GM04503 (cell line): ENCODE measurements at regions not wholly inside any gene's neighbourhood (a gene's known extent, or its start where the extent isn't known, plus 50 kb on each side); places are given as distances from the start of the nearest gene placed in this dataset.
"Not testable (repeated sequence)": the region's sequence is repeated elsewhere in the genome, so short reads cannot be mapped to it uniquely, and the experiment has no call there.

Source experiments
- DNase-seq: peaks from one replicate; pipeline ENCODE4 v3.0.0-alpha.2; 2012; ENCODE audit warnings: low read depth

DNA sequence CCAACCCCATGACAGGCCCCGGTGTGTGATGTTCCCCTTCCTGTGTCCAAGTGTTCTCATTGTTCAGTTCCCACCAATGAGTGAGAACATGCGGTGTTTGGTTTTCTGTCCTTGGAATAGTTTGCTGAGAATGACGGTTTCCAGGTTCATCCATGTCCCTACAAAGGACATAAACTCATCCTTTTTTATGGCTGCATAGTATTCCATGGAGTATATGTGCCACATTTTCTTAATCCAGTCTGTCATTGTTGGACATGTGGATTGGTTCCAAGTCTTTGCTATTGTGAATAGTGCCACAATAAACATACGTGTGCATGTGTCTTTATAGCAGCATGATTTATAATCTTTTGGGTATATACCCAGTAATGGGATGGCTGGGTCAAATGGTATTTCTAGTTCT, 293.1 kb downstream of the GATA3 start:
- not testable (repeated sequence) for DNase-seq

- DNase-seq = no peak
These were observed 295.2 kb downstream of the GATA3 start for GRCh38 chr10:8349610-8350249.

DNA sequence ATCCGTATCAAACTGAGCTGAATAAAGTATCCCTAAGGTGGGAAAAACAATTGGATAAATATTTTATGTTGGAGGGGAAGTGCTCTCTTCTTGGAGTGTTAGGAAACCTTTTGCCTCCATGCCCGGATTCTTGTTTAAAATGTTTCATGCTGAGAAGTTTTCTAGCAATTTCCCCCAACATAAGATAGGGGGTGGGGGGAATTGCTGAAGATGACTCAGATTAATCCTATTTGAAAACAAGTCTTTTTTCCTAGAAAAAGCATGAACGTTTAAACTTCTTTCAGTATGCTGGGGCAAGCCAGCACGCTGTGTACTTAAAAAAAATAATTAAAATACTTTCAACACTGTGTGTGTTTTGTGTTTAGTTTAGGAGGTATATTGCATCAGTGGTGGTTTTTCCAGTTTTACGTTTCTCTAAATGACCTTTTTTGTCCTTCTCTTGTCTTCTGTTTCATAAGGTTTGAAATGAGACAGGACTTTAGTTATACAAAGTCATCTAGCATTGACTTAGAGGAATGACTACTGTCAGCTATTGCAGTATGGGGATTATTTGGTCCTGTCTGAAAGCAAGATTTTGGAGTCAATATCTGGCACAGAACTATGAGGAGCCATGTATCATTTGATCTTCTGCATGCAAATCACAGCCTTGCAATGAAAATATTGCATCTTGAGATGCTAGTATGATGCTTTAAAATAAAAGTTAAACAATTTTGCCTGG, 295.9 kb downstream of the GATA3 start:
- DNase-seq = no peak

DNA sequence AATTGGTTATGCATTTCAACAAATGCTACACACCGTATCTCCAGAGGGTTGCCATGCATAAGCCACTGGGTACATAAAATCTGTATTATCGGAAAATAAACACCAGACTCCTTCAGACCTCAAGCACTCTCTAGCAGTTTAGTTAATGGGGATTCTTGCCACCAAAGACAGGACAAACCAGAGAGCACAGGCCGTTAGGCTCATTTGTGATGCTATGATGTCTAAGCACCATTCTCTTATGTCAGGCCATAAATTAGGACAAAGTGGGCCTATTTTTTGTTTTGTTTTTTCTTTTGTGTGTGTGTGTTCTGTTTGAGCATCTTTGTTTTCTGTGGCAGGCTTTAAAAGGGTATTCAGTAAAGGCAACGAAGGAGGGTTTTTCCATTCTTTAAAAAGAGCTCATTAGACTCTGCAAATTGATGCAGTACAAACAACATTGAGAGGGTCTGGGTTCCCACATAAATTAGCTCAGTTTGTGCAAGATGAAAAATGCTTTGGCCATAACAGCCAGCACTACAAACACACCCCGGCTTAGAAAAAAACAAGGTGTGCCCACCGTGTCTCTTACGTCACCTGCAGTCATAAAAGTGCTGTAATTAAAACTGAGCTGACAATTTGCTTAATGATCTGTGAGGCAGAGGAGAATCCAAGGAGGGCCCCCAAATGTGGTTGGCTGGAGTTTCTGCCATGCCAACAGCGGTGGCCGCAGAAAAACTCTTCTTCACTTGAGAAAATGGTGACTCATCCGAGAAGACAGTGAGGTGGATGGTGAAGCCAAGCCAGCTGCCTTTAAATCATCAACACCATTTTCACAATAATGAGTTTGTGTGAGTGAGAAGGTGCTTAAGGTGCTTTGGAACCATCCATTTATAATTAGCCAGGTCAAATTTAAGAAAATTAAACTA, 297.9 kb downstream of the GATA3 start:
- DNase-seq = no peak

GRCh38 chr10:8356283-8356682, 301.8 kb downstream of the GATA3 start:
- no peak for DNase-seq

GRCh38 chr10:8359467-8359866, 305.0 kb downstream of the GATA3 start:
- no peak for DNase-seq

DNA sequence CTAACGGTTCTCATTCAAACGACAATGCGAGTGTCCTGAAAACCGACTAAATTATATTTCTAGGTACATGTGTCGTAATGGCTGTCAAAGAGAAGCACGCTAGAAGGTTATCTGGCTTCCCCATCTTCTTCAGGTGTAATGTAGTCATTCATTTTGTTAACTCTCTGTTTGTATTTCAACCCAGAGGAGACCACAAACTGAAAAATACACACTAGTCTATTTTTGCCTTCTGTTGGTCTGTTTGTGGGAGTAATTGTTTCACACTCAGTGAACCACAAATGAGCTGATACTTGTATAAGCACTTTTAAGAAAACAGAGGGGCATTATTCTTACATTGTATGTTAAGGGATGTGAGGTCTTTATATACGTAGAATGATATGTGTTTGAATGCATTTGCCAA, 305.9 kb downstream of the GATA3 start:
- no peak for DNase-seq

- no peak for DNase-seq
These were observed 306.5 kb downstream of the GATA3 start for GRCh38 chr10:8360814-8361509.

DNA sequence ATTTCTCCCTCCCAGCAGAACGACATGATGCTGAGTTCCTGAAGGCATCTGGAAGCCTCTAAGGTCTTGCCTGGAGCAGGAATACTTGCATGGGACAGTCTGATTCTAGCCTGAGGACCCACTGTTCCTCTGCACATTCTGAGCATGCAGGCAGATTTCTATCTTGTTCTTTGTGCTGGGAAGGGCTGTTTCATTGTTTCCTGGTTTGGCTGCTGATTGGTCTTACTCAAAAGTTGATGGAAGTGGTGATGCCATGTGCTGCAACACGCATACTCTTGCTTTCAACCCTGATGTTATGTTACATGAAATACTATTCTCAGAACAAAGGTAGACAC, 307.0 kb downstream of the GATA3 start:
- DNase-seq = no peak

DNA sequence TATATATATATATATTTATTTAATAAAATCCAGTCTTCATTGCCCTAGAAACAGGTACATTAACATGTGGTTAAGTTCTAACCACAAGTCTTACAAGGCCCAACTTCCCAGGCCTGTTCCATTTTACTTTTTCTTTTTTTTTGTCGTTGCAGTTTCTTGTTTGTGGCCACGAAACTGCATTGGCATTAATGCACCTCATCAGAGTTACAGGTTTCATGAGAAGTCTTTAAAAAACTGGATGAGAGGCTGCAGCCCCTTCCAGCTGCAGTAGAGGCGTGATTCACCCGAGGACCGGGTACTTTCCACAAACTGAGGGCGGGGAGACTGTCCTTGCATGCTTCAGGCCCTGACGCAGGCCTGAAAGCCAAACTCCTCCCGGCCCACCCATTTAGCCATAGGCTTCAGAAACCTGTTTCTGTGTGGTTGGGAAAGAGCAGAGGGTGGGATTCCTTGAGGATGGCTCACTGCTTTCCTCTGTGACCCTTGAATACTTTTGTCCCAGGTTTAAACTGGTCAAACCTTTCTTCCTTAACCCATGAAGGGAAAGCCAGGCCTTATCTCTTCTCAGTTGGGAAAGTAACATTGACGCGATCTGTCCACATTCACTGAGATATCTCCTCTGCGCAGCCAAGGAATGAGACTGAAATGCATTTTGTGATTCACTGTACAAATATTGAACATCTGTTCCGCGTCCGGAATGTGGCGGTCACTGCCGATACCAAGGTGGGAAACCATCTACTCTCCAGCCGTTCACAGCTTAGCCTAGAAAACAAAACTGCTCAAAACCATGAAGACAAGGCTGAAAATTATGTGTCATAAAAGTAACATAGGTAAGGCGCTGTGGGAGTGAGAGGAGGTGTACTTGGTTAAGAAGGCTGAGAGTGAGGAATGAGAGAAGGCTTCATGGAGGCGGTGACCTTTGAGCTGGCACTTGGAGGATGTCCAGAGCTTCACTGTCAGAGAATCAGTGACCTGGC, 311.7 kb downstream of the GATA3 start:
- DNase-seq = no peak

DNA sequence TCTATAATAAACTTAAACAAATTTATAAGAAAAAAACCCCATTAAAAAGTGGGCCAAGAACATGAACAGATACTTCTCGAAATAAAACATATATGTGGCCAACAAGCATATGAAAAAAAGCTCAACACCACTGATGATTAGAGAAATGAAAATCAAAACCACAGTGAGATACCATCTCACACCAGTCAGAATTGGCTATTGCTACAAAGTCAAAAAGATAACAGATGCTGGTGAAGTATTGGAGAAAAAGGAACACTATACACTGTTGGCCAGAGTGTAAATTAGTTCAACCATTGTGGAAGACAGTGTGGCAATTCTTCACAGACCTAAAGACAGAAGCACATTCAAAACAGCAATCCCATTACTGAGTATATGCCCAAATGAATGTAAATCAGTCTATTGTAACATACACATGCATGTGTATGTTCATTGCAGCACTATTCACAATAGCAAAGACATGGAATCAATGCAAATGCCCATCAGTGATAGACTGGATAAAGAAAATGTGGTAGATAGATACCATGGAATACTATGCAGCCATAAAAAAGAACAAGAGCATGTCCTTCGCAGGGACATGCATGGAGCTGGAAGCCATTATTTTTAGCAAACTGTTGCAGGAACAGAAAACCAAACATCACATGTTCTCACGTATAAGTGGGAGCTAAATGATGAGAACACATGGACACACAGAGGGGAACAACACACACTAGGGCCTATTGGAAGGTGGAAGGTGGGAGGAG, 313.4 kb downstream of the GATA3 start:
- not testable (repeated sequence) for DNase-seq

DNA sequence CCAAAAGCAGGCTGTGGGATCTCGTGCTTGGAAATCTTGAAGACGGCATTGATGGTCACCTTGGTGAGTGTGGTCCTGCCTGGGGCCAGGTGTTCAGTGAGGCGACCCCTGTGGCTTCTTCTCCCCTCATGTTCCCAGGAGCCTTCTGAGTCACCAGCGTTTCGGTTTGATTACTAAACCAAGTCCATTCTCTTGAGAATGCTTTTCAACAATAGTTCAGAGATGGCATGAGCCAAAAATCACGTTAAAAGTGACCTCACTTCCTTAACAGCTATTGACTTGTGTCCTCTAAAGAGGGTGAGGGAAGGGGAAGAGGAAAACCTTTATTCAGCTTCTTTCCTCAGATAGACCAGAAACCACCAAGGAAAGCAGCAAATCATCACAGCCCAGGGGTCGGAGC, 315.2 kb downstream of the GATA3 start:
- no peak for DNase-seq

DNA sequence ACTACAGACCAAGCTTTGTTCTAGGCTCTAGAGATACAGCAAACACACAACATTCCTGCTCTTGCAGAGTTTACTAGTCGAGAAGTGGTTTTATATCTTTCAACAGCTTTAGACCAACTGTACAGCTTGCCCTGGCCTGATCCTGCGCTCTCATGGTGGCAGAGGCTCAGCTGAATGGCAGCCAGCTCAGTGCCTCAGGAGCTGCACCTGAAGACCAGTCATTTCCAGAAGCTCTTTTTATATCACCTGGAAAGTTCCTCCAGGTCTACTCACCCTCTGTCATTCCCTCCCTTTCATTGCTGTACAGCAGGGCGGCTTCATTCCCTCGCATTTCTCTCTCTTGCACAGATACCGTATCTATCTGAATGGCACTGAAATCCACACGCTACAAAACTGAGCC, 319.8 kb downstream of the GATA3 start:
- no peak for DNase-seq

DNA sequence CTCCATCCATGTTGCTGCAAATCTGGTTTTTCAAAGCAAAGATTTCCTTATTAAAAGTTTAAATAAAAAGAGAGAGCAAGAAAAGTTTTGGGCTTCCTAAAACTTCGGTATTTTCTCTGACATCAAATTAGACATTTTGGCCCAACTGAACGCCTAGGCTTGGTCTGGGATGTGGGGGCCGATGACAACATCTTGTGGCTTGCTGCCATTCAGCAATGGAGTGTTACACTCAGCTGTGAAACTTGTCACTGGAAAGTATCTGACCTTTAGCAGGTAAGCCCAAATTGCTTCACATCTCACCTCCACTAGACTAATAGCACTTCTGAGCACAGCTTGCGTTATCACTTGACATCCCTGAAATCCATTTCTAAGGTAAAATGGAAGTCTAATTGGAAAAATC, 320.6 kb downstream of the GATA3 start:
- DNase-seq = no peak

DNA sequence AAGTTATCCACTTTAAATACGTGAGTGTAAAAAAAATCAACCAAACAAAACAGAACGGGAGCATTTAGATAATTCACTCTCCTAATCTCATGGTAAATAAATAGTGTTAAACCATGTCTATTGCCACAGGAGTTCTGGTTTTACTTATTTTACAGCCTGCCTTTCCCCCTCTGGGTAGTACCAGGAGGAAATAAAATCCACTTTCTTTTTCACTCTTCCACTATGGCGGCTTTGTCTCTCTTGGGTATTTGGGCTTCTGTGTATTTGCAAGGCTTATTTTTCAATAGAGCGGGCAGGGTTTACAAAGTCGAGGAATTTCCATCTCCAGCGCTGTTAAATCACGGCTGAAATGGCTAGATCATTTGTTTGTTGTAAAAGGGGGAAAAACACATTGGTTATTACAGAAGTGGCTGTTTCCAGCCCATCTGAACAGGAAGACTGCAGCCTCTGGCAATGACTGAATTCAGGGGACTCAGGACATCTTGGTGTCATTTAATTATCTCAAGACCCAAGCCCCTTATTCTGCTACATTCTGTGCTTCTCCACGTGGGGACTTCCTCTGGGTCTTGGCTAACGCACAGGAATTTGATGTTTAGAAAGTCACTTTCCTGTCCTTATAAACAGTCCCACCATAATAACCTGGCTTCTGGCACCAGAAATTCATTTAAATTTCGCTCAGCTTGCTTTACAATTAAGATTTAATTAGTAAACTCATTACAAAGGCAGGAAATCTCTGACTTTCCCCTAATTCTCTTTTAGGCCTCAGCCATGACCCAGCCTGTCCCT, 323.9 kb downstream of the GATA3 start:
- DNase-seq = no peak

DNA sequence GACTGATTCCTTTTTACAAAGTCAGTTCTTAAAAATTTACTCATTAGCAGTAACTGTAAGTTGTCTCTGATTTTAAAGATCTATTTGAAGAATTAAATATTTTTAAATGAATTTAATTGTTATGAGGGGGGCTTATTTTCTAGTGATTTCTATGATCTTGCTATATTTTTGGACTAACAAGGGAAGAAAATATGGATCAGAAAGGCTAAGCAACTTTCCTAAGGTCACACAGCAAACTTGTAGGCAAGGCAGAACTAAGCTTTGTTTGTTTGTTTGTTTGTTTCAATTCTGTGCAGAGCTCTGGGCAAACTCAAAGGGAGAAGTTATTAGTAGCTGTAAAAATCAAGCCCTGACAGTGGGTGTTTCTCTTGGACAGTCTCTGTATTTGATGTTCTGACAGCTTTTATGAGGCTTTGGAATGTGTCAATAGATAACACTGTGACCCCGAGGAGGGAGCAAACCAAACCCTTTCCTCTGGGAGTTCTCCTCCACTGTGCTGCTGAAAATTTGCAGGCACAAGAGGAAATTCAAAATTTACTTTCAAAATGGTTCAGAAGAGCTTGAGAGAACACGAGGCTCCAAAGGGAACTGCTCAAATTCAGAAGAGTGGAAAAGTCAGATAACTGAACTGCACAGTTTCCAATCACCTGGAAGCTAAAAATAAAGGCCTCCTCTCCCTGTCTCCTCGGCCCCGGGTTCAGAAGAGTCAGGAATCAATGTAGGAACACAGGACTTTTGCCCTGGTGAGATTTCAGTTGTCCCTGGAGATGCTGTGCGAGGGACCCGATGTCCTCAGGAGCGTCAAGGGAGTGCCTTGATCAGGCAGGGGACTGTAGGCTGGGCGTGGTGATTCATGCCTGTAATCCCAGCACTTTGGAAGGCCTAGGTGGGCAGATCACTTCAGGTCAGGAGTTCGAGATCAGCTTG, 325.7 kb downstream of the GATA3 start:
- DNase-seq = no peak

GRCh38 chr10:8380833-8381496, 326.5 kb downstream of the GATA3 start:
- no peak for DNase-seq

DNA sequence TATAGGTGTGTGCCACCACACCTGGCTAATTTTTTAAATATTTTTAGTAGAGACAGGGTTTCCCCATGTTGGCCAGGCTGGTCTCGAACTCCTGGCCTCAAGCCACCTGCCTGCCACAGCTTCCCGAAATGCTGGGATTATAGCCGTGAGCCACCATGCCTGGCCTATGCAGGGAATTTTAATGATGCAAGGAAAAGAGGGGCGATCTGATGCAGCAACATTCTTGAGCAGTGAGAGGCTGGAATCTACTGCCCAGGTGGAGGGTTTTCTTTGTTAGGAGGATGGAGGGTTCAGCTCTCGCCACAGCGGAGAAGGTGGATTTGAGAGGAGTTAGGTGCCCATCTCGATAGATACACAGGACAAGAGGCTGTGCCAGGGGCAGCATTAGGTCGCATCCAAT, 332.3 kb downstream of the GATA3 start:
- no peak for DNase-seq
